Activated naive CD8-positive, alpha-beta T cell treated with anti-CD3 and anti-CD28 coated beads, Interleukin-2, amount 10 ng/mL, durations not matched to agents 7 days and 5 days (primary cell): ENCODE measurements at regions not wholly inside any gene's neighbourhood (a gene's known extent, or its start where the extent isn't known, plus 50 kb on each side); places are given as distances from the start of the nearest gene placed in this dataset.

ENCODE experiments used
- ATAC-seq: fragments of 150-1000 bp; cut with Tn5 transposase; one replicate; pipeline ENCODE4 v1.10.0; 2021; ENCODE audit warnings: low read depth, moderate library complexity
- POLR2A ChIA-PET: fragments of 350-600 bp; sonication (Branson Sonifier 250); formaldehyde crosslinking; loops from one replicate; lab custom pipeline; 2021; ENCODE audit warnings: antibody characterized with exemption; lab: Charles Lee
- DNase-seq: peaks from one replicate; pipeline ENCODE4 v3.0.0; 2021
- H3K27ac Mint-ChIP-seq: one replicate; pipeline ENCODE4 v1.8.0; 2022; ENCODE audit warnings: mild to moderate bottlenecking, mixed read lengths
- H3K27me3 Mint-ChIP-seq: one replicate; pipeline ENCODE4 v1.8.0; 2022; ENCODE audit warnings: mild to moderate bottlenecking, moderate library complexity, mixed read lengths
- H3K36me3 Mint-ChIP-seq: one replicate; pipeline ENCODE4 v1.8.0; 2021; ENCODE audit warnings: mild to moderate bottlenecking, mixed read lengths
- H3K4me1 Mint-ChIP-seq: one replicate; pipeline ENCODE4 v1.8.0; 2021; ENCODE audit warnings: mixed read lengths
- H3K4me3 Mint-ChIP-seq: one replicate; pipeline ENCODE4 v1.8.0; 2022; ENCODE audit warnings: mild to moderate bottlenecking, moderate library complexity, mixed read lengths
- H3K9me3 Mint-ChIP-seq: one replicate; pipeline ENCODE4 v1.8.0; 2021; ENCODE audit warnings: mixed read lengths

DNA sequence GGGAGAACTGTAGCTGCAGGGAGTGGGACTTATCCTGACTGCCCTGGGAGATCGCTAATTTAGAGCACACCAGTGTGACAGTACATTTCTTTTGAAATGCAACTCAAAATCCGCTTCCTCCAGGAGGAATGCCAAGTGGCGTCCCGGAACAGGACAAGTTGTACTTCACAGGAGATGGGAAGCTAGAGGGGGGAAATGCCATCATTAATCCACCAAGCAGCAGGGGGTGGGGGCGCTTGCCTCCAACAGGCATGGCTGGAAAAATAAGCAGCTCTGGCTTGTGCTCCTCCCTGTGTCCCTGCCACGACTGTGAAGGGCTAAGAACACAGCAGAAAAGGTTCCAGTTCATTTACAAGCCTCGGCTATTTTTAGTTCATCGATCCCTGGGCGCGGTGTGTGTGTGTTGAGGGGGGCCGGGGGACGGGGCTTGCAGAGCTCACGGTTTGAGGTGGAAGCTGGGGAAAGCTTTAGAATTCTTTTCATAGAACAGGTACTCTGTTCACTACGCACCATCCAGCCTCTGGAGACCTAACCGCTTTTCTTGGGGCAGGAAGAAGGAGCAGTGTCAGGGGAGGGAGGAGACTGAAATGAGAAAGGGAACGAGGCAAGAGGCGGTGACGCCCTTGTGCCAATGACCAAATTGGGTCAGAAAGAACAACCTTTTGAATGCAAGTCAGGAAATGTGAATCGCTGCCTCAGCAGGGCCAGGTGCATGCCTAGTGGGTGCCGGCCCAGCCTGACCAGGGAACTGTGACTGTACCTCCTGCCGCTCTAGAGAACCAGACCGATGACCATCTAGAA, 51.8 kb upstream of the DGKG start:
- ATAC-seq (peak; percentile 45), DNase-seq (no peak)
- Mint-ChIP-seq H3K4me1 (peaks cover 13% of the 10 kb centered on the region), H3K9me3 (peaks cover 2% of the 10 kb centered on the region), H3K4me3 (peak overlapping the region; percentile 65), H3K27me3 (peaks cover 35% of the 10 kb centered on the region), H3K36me3 (no peaks in the 10 kb centered on the region), H3K27ac (no peak overlapping the region)
- POLR2A ChIA-PET = interaction anchor here (0.7 kb wide), 1 partner anchor 106 kb away, joined by 3 read pairs; no protein-coding TSS in a partner anchor

DNA sequence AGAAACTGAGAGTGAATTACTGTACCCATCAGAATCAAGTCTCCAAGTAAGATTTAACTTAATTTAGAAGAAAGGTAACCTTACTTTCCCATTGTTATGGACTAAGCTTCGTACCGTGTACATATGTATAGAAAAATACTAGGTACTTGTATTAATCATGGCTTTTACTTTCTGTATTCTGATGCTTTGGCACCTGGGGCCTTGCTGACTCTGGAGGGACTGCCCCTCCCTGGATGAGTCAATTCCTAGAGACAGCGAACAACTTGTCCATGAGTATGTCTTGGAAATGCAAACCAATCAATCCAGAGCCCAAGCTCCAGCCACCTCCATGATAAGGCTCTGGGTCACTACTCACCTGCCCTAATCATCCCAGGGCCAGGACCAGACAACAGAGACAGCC, 50.0 kb upstream of the DGKG start:
- Mint-ChIP-seq H3K4me1 (peaks cover 13% of the 10 kb centered on the region), H3K27me3 (peaks cover 32% of the 10 kb centered on the region), H3K4me3 (no peak overlapping the region), H3K36me3 (no peaks in the 10 kb centered on the region), H3K9me3 (peaks cover 2% of the 10 kb centered on the region), H3K27ac (no peak overlapping the region)
- DNase-seq = no peak
- no peak for ATAC-seq
- POLR2A ChIA-PET = no interaction called here
